Ishikawa (cell line): ENCODE measurements at regions not wholly inside any gene's neighbourhood (a gene's known extent, or its start where the extent isn't known, plus 50 kb on each side); places are given as distances from the start of the nearest gene placed in this dataset.

Experiments
- CEBPB ChIP-seq: IDR thresholded peaks from 2 replicates; pipeline ENCODE4 v1.6.1; 2012
- CREB1 ChIP-seq: IDR thresholded peaks from 2 replicates; pipeline ENCODE4 v1.6.1; 2012; ENCODE audit warnings: low read depth
- EGR1 ChIP-seq: IDR thresholded peaks from 2 replicates; pipeline ENCODE4 v1.6.1; 2012
- EP300 ChIP-seq: IDR thresholded peaks from 2 replicates; pipeline ENCODE4 v1.6.1; 2012; ENCODE audit warnings: borderline replicate concordance
- FOXM1 ChIP-seq: IDR thresholded peaks from 2 replicates; pipeline ENCODE4 v1.6.1; 2012; ENCODE audit warnings: low read depth, borderline replicate concordance
- MAX ChIP-seq: IDR thresholded peaks from 2 replicates; pipeline ENCODE4 v1.6.1; 2012
- NFIC ChIP-seq: IDR thresholded peaks from 2 replicates; pipeline ENCODE4 v1.6.1; 2012
- RAD21 ChIP-seq: IDR thresholded peaks from 2 replicates; pipeline ENCODE4 v1.6.1; 2012; ENCODE audit warnings: low read depth
- REST ChIP-seq: IDR thresholded peaks from 2 replicates; pipeline ENCODE4 v1.6.1; 2012; ENCODE audit warnings: low read depth, mild to moderate bottlenecking
- TAF1 ChIP-seq: IDR thresholded peaks from 2 replicates; pipeline ENCODE4 v1.6.1; 2012; ENCODE audit warnings: low read depth, mild to moderate bottlenecking
- TCF12 ChIP-seq: IDR thresholded peaks from 2 replicates; pipeline ENCODE4 v1.6.1; 2012; ENCODE audit warnings: low read depth
- TEAD4 ChIP-seq: IDR thresholded peaks from 2 replicates; pipeline ENCODE4 v1.6.1; 2012
- YY1 ChIP-seq: IDR thresholded peaks from 2 replicates; pipeline ENCODE4 v1.6.1; 2012; ENCODE audit warnings: low read depth
- ZBTB7A ChIP-seq: IDR thresholded peaks from 2 replicates; pipeline ENCODE4 v1.6.1; 2012; ENCODE audit warnings: low read depth
- TF ChIP-seq, protein P1 (sequence below): IDR thresholded peaks from 2 replicates; pipeline ENCODE4 v1.6.1; 2012

DNA sequence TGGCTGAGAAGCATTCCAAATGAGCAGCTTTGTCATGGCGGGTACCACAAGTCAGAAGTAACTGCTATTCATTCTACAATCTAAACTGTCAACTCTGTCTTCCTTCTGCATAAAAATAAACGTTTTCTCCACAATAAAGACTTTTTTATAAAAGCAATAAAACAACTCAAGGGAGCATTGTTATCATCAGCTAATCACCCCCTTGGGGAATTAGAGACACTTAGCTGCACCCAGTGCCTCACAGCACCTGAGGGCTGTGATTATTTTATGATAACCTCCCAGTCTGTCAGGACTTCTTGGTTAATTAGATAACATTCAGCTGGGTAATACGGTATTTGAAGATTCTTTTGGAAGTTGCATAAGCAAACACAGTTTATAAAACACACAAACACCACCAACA, 155.6 kb downstream of the PPP1R3A start:
- TF ChIP-seq NFIC (no peak), REST (no peak), TEAD4 (no peak), EP300 (no peak), CREB1 (no peak), YY1 (no peak), ZBTB7A (no peak), MAX (no peak), FOXM1 (no peak), TAF1 (no peak), EGR1 (no peak), RAD21 (no peak), CEBPB (no peak), TCF12 (no peak)
- TF ChIP-seq, protein P1, sequence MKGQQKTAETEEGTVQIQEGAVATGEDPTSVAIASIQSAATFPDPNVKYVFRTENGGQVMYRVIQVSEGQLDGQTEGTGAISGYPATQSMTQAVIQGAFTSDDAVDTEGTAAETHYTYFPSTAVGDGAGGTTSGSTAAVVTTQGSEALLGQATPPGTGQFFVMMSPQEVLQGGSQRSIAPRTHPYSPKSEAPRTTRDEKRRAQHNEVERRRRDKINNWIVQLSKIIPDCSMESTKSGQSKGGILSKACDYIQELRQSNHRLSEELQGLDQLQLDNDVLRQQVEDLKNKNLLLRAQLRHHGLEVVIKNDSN = no peak

GRCh38 chr7:113756250-113756649, 162.6 kb downstream of the PPP1R3A start:
- TF ChIP-seq NFIC (no peak), EGR1 (no peak), ZBTB7A (no peak), MAX (no peak), TEAD4 (no peak), EP300 (no peak), RAD21 (no peak), REST (no peak), TAF1 (no peak), CREB1 (no peak), TCF12 (no peak), FOXM1 (no peak), YY1 (no peak), CEBPB (no peak)
- TF ChIP-seq, protein P1 = no peak

DNA sequence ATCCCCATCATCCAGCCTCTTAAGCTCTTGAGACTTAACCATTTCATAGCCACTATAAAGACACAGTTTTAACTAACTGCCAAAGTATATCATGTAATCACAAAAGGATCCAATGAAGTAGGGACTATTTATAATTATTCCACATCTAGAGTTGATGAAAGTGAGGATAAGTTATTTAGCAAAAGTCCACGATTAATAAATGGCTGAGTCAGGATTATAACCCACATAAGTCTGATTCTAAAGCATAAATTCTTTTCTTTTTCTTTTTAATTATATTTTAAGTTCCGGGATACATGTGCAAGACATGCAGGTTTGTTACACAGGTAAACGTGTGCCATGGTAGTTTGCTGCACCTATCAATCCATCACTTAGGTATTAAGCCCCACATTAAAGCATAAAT, 166.1 kb downstream of the PPP1R3A start:
- TF ChIP-seq TEAD4 (no peak), ZBTB7A (no peak), REST (no peak), CREB1 (no peak), CEBPB (no peak), EGR1 (no peak), EP300 (no peak), MAX (no peak), TCF12 (no peak)

GRCh38 chr7:113752289-113752688, 166.5 kb downstream of the PPP1R3A start:
- no peak for TF ChIP-seq FOXM1
- TF ChIP-seq CREB1 = no peak
- no peak for TF ChIP-seq EP300
- no peak for TF ChIP-seq RAD21
- TF ChIP-seq MAX = no peak
- no peak for TF ChIP-seq TAF1
- no peak for TF ChIP-seq REST
- TF ChIP-seq, protein P1 = no peak
- no peak for TF ChIP-seq EGR1
- TF ChIP-seq TCF12 = no peak
- no peak for TF ChIP-seq NFIC
- TF ChIP-seq YY1 = no peak
- TF ChIP-seq CEBPB = no peak
